SU-DHL-6 (cell line): ENCODE measurements at regions not wholly inside any gene's neighbourhood (a gene's known extent, or its start where the extent isn't known, plus 50 kb on each side); places are given as distances from the start of the nearest gene placed in this dataset.

Source experiments
- CTCF ChIP-seq: fragments of 200-600 bp; sonication (generic); IDR thresholded peaks from one replicate; pipeline ENCODE4 v1.5.1; 2017; ENCODE audit warnings: antibody characterized with exemption, mild to moderate bottlenecking, low read length, moderate library complexity; ENCODE audit not compliant: insufficient read depth, poor library complexity, severe bottlenecking
- EZH2phosphoT487 ChIP-seq: fragments of 200-600 bp; sonication (generic), shearing (Covaris generic); conservative IDR thresholded peaks from 2 replicates; pipeline ENCODE4 v1.6.1; 2018; ENCODE audit warnings: mild to moderate bottlenecking, antibody characterized with exemption, low read length, moderate library complexity, mixed read lengths

GRCh38 chr11:115884800-115885534, 380.8 kb upstream of the CADM1 start:
- TF ChIP-seq CTCF = no peak
- TF ChIP-seq EZH2phosphoT487 = no peak
